ENCODE measurements at regions not wholly inside any gene's neighbourhood (a gene's known extent, or its start where the extent isn't known, plus 50 kb on each side); places are given as distances from the start of the nearest gene placed in this dataset.

GRCh38 chr15:39279311-39279710 is 301.6 kb upstream of the THBS1 start:
- DNase-seq (ENCODE audit: low read depth), result no peak
- TF ChIP-seq, protein P1, sequence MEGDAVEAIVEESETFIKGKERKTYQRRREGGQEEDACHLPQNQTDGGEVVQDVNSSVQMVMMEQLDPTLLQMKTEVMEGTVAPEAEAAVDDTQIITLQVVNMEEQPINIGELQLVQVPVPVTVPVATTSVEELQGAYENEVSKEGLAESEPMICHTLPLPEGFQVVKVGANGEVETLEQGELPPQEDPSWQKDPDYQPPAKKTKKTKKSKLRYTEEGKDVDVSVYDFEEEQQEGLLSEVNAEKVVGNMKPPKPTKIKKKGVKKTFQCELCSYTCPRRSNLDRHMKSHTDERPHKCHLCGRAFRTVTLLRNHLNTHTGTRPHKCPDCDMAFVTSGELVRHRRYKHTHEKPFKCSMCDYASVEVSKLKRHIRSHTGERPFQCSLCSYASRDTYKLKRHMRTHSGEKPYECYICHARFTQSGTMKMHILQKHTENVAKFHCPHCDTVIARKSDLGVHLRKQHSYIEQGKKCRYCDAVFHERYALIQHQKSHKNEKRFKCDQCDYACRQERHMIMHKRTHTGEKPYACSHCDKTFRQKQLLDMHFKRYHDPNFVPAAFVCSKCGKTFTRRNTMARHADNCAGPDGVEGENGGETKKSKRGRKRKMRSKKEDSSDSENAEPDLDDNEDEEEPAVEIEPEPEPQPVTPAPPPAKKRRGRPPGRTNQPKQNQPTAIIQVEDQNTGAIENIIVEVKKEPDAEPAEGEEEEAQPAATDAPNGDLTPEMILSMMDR (IDR thresholded peaks at IDR 0.05; ENCODE audit: insufficient read depth, low read depth, low read length, missing control alignments), result no peak
- H3K4me3 ChIP-seq (ENCODE audit: low read depth, low read length), result no peak overlapping the region

DNA sequence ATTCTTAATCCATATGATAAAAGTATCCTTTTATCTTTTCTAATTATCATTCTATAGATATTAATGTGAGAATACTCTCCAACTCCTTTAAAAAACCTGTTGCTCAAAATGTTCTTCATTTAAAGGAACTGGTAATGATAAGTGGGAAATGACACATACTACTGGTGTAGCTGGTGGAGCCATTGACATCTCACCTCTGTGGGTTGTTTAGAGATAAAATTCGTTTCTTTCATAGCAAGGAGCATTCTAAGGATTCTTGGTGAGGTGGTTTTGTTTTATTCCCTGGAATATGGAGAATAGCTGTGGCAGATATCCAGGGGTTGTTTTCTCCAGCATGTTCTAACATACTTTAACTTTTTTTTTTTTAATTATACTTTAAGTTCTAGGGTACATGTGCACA is 299.8 kb upstream of the THBS1 start:
- H3K4me3 ChIP-seq (ENCODE audit: low read depth, low read length), result no peak overlapping the region
- DNase-seq (ENCODE audit: low read depth), result no peak
- TF ChIP-seq, protein P1 (IDR thresholded peaks at IDR 0.05; ENCODE audit: insufficient read depth, low read depth, low read length, missing control alignments), result no peak

GRCh38 chr15:39282663-39283208 is 298.1 kb upstream of the THBS1 start:
- no peak for DNase-seq (ENCODE audit: low read depth)
- H3K4me3 ChIP-seq (ENCODE audit: low read depth, low read length), result no peak overlapping the region
- TF ChIP-seq, protein P1 (IDR thresholded peaks at IDR 0.05; ENCODE audit: insufficient read depth, low read depth, low read length, missing control alignments), result no peak

GRCh38 chr15:39283531-39283930 is 297.3 kb upstream of the THBS1 start:
- no peak overlapping the region for H3K4me3 ChIP-seq (ENCODE audit: low read depth, low read length)
- DNase-seq (ENCODE audit: low read depth), result no peak
- TF ChIP-seq, protein P1 (IDR thresholded peaks at IDR 0.05; ENCODE audit: insufficient read depth, low read depth, low read length, missing control alignments), result no peak

DNA sequence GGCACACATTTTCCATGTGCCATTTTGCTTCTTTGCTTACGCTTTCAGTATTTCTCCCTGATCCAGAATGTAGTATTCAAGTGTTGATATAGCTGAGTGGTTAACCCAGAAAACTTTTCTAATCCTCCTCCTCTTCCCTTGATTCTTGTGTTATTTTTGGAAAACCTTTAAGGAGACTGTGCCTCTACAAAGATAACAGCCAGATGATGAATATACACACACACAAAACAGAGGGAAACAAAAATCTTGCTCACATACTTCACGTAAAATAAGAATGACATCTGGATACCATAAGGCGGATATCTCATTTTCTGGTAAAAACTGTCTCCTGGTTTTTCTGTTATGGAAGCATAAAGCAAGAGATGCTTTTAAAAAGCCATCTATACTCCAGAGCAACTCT is 295.8 kb upstream of the THBS1 start:
- TF ChIP-seq, protein P1 (IDR thresholded peaks at IDR 0.05; ENCODE audit: insufficient read depth, low read depth, low read length, missing control alignments), result no peak
- no peak for DNase-seq (ENCODE audit: low read depth)
- no peak overlapping the region for H3K4me3 ChIP-seq (ENCODE audit: low read depth, low read length)

- no peak for DNase-seq (ENCODE audit: low read depth)
- TF ChIP-seq, protein P1 (IDR thresholded peaks at IDR 0.05; ENCODE audit: insufficient read depth, low read depth, low read length, missing control alignments), result no peak
Measured at GRCh38 chr15:39285663-39286062, 295.2 kb upstream of the THBS1 start.

DNA sequence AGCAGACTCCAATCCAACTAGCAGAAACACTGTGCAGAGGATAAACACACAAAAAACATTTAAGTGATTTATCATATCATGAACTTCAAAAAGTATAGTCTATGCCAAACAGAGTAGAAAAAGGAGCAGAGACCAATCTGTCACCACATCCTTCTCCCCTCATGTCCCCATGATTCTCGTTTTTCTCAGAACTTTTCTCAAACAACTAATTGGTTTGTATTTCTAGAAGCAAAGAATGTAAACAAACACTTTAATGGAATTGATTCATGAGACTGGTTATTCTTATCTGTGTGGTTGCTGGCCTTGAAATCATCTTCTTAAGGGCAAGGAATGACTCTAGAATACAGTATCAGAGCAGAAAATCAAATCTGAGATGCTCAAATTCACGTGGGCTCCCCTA is 294.2 kb upstream of the THBS1 start:
- no peak overlapping the region for H3K4me3 ChIP-seq (ENCODE audit: low read depth, low read length)
- TF ChIP-seq, protein P1 (IDR thresholded peaks at IDR 0.05; ENCODE audit: insufficient read depth, low read depth, low read length, missing control alignments), result no peak
- DNase-seq (ENCODE audit: low read depth), result no peak

More at GRCh38 chr15:39285663-39286062, 295.2 kb upstream of the THBS1 start:
- H3K4me3 ChIP-seq (ENCODE audit: low read depth, low read length), result no peak overlapping the region

Measured in GM12865 (cell line).